Endodermal cell (in vitro differentiated cells): ENCODE measurements at regions not wholly inside any gene's neighbourhood (a gene's known extent, or its start where the extent isn't known, plus 50 kb on each side); places are given as distances from the start of the nearest gene placed in this dataset.

Experiments used
- DNase-seq: peaks from one replicate; pipeline ENCODE4 v3.0.0-alpha.2; 2017
- H3K27ac ChIP-seq: 2 replicates; pipeline ENCODE4 v1.5.1; 2013; ENCODE audit warnings: mild to moderate bottlenecking, low read depth, low read length, moderate library complexity
- H3K27me3 ChIP-seq: 2 replicates; pipeline ENCODE4 v1.6.1; 2013; ENCODE audit warnings: mild to moderate bottlenecking, low read length, moderate library complexity; ENCODE audit not compliant: insufficient read depth, control insufficient read depth, poor library complexity, severe bottlenecking
- H3K36me3 ChIP-seq: 2 replicates; pipeline ENCODE4 v1.7.0; 2013; ENCODE audit warnings: mild to moderate bottlenecking, low read length, moderate library complexity; ENCODE audit not compliant: control insufficient read depth, insufficient read depth
- H3K4me1 ChIP-seq: one replicate; pipeline ENCODE4 v1.7.0; 2013; ENCODE audit warnings: low read length; ENCODE audit not compliant: control insufficient read depth, insufficient read depth
- H3K4me3 ChIP-seq: 2 replicates; pipeline ENCODE4 v1.5.1; 2013; ENCODE audit warnings: mild to moderate bottlenecking, low read length, moderate library complexity
- H3K9ac ChIP-seq: 2 replicates; pipeline ENCODE4 v1.6.1; 2013; ENCODE audit warnings: mild to moderate bottlenecking, low read length, moderate library complexity; ENCODE audit not compliant: poor library complexity, severe bottlenecking; ENCODE audit errors: extremely low read depth
- H3K9me3 ChIP-seq: 2 replicates; pipeline ENCODE4 v1.6.1; 2013; ENCODE audit warnings: mild to moderate bottlenecking, low read length, moderate library complexity; ENCODE audit not compliant: control insufficient read depth
- H3K27ac Mint-ChIP-seq: 2 replicates; pipeline ENCODE4 v1.8.0; 2020; ENCODE audit warnings: mixed read lengths
- H3K27me3 Mint-ChIP-seq: 2 replicates; pipeline ENCODE4 v1.8.0; 2021; ENCODE audit warnings: mild to moderate bottlenecking, mixed read lengths; ENCODE audit not compliant: insufficient read depth
- H3K36me3 Mint-ChIP-seq: 2 replicates; pipeline ENCODE4 v1.8.0; 2020; ENCODE audit warnings: low read depth, mixed read lengths
- H3K4me1 Mint-ChIP-seq: 2 replicates; pipeline ENCODE4 v1.8.0; 2020; ENCODE audit warnings: mixed read lengths
- H3K4me3 Mint-ChIP-seq: 2 replicates; pipeline ENCODE4 v1.8.0; 2020; ENCODE audit warnings: mild to moderate bottlenecking, moderate library complexity, mixed read lengths
- H3K9me3 Mint-ChIP-seq: 2 replicates; pipeline ENCODE4 v1.8.0; 2020; ENCODE audit warnings: mild to moderate bottlenecking, mixed read lengths
- WGBS, 2 experiments: methylation state at CpG; one replicate each; pipeline versions ENCODE4 v1.1.5 to v1.1.7; 2013; ENCODE audit warnings: missing lambda C conversion rate in 2 of 2, mixed read lengths in 1 of 2; ENCODE audit not compliant: insufficient coverage in 1 of 2, insufficient read length in 1 of 2; 5-methylcytosine and 5-hydroxymethylcytosine counted together
- TF ChIP-seq, protein P1 (sequence below): fragments of 200-600 bp; sonication (generic); conservative IDR thresholded peaks from 2 replicates; pipeline ENCODE4 v1.5.0; 2021; ENCODE audit warnings: antibody characterized with exemption, mild to moderate bottlenecking

DNA sequence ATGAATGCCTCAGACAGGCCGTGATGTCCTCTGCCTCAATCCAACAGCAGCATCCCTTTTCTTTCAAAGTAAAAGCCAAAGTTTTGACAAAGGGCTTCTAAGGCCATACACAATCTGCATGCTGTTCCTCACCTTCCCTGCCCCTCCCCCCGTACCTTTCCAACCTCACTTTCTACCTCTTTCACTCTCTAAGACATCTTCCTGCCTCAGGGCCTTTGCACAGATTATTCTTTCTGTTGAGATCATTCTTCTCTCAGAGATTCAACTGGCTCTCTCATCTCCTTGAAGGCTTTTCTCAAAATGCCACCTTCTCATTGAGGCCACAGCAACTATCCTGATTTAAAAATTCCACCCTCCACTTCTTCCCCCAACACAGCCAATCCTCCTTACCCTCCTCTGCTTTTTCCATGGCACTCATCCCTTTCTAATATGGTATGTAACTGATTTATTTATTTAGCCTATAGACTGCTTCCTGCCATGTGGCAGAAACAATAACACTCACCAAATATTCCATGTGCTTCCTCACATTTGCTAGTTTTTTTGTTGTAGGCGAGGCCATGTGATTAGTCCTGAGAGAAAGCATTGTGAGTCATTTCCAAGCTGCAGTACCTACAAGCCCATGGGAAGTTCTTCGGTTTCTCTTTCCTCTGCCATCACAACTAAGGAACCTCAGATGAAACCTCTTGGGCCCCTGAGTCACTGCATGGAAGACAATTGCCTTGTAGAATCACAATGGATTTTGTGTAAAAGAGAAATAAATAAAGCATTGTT, 58.7 kb upstream of the GADD45A start:
- Mint-ChIP-seq H3K4me1 (no peaks in the 10 kb centered on the region), H3K27me3 (peaks cover 8% of the 10 kb centered on the region), H3K4me3 (no peak overlapping the region), H3K36me3 (no peaks in the 10 kb centered on the region), H3K9me3 (no peaks in the 10 kb centered on the region), H3K27ac (no peak overlapping the region)
- TF ChIP-seq, protein P1, sequence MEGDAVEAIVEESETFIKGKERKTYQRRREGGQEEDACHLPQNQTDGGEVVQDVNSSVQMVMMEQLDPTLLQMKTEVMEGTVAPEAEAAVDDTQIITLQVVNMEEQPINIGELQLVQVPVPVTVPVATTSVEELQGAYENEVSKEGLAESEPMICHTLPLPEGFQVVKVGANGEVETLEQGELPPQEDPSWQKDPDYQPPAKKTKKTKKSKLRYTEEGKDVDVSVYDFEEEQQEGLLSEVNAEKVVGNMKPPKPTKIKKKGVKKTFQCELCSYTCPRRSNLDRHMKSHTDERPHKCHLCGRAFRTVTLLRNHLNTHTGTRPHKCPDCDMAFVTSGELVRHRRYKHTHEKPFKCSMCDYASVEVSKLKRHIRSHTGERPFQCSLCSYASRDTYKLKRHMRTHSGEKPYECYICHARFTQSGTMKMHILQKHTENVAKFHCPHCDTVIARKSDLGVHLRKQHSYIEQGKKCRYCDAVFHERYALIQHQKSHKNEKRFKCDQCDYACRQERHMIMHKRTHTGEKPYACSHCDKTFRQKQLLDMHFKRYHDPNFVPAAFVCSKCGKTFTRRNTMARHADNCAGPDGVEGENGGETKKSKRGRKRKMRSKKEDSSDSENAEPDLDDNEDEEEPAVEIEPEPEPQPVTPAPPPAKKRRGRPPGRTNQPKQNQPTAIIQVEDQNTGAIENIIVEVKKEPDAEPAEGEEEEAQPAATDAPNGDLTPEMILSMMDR = no peak
- no peaks in the 10 kb centered on the region for H3K27me3 ChIP-seq
- no peaks in the 10 kb centered on the region for H3K9me3 ChIP-seq
- no peak overlapping the region for H3K27ac ChIP-seq
- H3K4me3 ChIP-seq = no peak overlapping the region
- H3K4me1 ChIP-seq = no peaks in the 10 kb centered on the region
- 89 to 96% methylated on average over 2 to 4 of the region's 4 CpGs for WGBS, 2 experiments
- H3K36me3 ChIP-seq = no peaks in the 10 kb centered on the region
- DNase-seq = no peak
- no peak overlapping the region for H3K9ac ChIP-seq

DNA sequence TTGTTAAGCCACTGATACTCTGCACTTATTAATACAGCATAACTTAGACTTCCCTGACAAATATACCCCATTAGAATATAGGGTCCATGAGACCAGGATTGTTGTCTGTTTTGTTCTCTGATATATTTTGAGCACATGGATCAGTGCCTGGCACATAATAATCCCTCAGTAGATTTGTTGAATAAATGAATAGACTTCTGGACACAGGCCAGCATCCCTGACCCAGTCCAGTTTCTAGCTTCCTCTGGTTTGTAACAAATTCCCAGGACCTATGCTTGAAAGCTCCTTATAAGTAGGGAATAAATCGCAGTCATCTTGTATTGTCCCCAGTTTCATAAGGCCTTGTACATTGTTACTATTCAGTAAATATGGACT, 58.2 kb upstream of the GADD45A start:
- no peaks in the 10 kb centered on the region for H3K9me3 ChIP-seq
- 88% methylated on average over 1 of the region's 1 CpG; no CpG with 5 or more reads in 1 of the 2 experiments for WGBS, 2 experiments
- no peak overlapping the region for H3K27ac Mint-ChIP-seq
- no peak overlapping the region for H3K4me3 Mint-ChIP-seq
- H3K4me1 Mint-ChIP-seq = no peaks in the 10 kb centered on the region
- TF ChIP-seq, protein P1 = no peak
- no peak overlapping the region for H3K4me3 ChIP-seq
- H3K9me3 Mint-ChIP-seq = no peaks in the 10 kb centered on the region
- no peak overlapping the region for H3K27ac ChIP-seq
- no peaks in the 10 kb centered on the region for H3K36me3 ChIP-seq
- no peaks in the 10 kb centered on the region for H3K27me3 ChIP-seq
- no peaks in the 10 kb centered on the region for H3K4me1 ChIP-seq
- H3K9ac ChIP-seq = no peak overlapping the region
- H3K27me3 Mint-ChIP-seq = peaks cover 8% of the 10 kb centered on the region
- no peak for DNase-seq
- no peaks in the 10 kb centered on the region for H3K36me3 Mint-ChIP-seq

DNA sequence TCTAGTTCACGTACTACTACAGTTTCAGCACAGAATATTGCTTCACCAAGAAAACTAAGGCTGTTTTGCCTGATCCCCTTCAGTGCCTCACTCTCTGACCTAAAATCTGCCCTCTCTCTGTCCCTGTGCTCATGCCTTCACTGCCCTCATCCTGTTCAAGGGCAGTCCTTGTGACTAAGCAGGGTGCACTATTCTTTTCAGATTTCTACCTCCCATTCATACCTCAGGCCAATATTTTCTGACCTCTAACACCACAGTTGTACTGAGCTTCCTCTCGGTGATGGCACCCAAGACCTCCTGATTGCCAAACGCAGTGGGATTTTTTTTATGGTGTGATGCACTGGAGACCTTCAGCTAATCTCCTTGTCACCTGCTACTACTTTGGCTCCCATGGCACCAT, 57.7 kb upstream of the GADD45A start:
- 90 to 91% methylated on average over 1 to 3 of the region's 3 CpGs for WGBS, 2 experiments
- Histone ChIP-seq H3K4me1 (no peaks in the 10 kb centered on the region), H3K4me3 (no peak overlapping the region), H3K36me3 (no peaks in the 10 kb centered on the region), H3K27ac (no peak overlapping the region), H3K9me3 (no peaks in the 10 kb centered on the region), H3K27me3 (no peaks in the 10 kb centered on the region), H3K9ac (no peak overlapping the region)
- H3K4me1 Mint-ChIP-seq = no peaks in the 10 kb centered on the region
- TF ChIP-seq, protein P1 = no peak
- H3K27me3 Mint-ChIP-seq = peaks cover 8% of the 10 kb centered on the region
- DNase-seq = no peak
- no peaks in the 10 kb centered on the region for H3K9me3 Mint-ChIP-seq
- no peak overlapping the region for H3K4me3 Mint-ChIP-seq
- no peaks in the 10 kb centered on the region for H3K36me3 Mint-ChIP-seq
- no peak overlapping the region for H3K27ac Mint-ChIP-seq
